Epithelial cell of proximal tubule (primary cell): ENCODE measurements at regions not wholly inside any gene's neighbourhood (a gene's known extent, or its start where the extent isn't known, plus 50 kb on each side); places are given as distances from the start of the nearest gene placed in this dataset.

ENCODE experiments used
- DNase-seq: peaks from one replicate; pipeline ENCODE4 v3.0.0-alpha.2; 2011; ENCODE audit warnings: low read depth
- H3K4me3 ChIP-seq: 2 replicates; pipeline ENCODE4 v1.5.1; 2011; ENCODE audit warnings: low read depth, mild to moderate bottlenecking, low read length
- CTCF ChIP-seq: conservative IDR thresholded peaks from 2 replicates; pipeline ENCODE4 v1.5.1; 2012; ENCODE audit warnings: low read depth, mild to moderate bottlenecking, low read length

- TF ChIP-seq CTCF = no peak
- DNase-seq = no peak
- H3K4me3 ChIP-seq = no peak overlapping the region
Observed at GRCh38 chr13:40429706-40430545, 236.5 kb downstream of the FOXO1 start.

DNA sequence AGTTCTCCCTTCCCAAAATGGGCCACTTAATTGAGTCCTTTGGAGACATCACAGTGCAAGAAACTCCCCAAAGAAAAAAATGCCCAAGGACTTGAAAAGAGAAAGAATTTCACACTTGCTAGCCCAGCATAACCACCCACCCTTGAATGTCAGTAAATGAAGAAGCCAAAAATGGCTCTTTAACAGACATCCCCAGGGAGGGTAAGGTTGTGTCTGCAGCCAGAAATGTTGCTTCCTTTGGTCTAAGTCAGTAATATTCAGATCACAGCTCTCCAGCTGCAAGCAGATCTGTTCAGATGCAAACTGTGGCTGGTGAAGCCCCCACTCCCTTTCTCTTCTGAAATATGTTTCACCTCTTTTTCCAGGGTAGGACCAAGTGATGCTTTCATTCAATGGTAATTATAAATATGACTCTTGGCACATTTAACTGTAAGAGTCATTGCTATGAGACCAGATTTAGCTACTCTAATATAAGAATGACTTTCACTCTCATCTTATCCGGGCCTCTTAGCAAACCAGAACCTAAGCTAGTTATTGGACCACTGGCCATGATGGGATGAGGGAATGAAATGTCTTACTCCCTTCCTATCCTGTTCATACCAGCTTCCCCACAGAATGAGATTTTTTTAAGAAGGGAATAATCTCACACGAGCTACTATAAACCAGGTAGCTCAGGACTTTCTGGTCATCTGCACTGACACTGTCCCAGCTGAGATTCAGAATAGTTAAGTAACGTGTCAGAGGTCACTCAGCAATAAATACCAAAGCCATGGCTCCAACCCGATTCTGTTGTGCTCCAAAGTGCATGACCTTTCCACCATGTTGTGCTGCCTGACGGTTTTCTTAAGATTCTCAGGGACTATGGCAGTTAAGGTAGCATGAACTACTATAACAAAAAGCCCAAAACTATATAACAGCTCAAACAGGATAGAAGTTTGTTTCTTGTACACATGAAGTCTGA, 234.1 kb downstream of the FOXO1 start:
- no peak for DNase-seq
- no peak for TF ChIP-seq CTCF
- no peak overlapping the region for H3K4me3 ChIP-seq

- no peak for TF ChIP-seq CTCF
Observed at GRCh38 chr13:40433001-40433400, 233.4 kb downstream of the FOXO1 start.

DNA sequence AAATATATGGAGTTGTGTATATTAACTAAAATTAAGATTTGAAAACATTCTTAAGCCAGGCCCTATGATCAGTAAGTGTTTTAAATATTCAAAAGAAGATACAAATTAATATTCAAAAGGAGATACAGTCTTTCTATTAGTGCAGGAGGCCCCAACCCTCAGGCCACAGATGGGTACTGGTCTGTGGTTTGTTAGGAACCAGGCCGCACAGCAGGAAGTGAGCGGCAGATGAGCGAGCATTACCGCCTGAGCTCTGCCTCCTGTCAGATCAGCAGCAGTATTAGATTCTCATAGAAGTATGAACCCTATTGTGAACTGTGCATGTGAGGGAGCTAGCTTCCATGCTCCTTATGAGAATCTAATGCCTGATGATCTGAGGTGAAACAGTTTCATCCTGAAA, 232.9 kb downstream of the FOXO1 start:
- TF ChIP-seq CTCF = no peak
- no peak overlapping the region for H3K4me3 ChIP-seq
- DNase-seq = no peak

More at GRCh38 chr13:40433001-40433400, 233.4 kb downstream of the FOXO1 start:
- DNase-seq = no peak
- H3K4me3 ChIP-seq = no peak overlapping the region

DNA sequence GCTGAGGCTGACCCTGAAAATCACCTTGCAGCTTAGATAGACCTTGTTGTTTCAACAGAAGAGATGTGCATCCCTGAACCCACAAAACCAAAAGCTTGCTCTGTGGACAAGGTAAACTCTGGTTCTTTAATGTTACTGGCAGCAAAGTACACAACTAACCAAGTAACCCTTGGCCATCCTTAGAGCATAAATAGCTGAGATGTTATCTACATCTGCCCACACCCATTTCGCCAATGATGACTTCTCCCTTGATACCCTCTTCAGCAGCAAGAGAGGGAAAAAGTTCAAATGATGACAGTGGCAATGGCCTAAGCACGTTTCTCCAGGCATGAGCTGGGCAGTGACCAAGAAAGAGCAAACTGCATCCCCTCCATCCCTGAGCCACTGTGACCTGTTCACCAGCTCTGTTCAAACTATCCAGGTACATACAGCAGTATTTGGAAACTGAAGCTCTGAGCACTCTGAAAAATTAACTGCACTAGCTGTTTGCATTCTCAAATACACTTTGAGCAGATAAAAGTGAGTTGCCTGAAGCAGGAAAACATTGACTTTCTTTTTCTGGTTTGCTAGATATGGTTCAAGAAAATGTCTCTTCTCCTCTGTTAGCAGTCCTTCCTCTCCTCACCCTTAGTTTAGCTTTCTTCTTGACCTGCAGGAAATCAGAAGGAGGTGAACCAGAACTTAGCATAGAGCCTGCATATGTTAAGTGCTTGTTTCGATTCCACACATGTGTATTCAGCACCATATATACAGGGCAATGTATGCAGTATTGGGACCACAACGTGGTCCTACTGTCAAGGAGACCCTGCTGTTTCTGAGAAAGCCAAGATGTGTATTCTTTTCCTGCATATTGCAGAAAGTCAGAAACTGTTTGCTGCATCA, 231.7 kb downstream of the FOXO1 start:
- DNase-seq = no peak
- H3K4me3 ChIP-seq = no peak overlapping the region
- TF ChIP-seq CTCF = no peak

DNA sequence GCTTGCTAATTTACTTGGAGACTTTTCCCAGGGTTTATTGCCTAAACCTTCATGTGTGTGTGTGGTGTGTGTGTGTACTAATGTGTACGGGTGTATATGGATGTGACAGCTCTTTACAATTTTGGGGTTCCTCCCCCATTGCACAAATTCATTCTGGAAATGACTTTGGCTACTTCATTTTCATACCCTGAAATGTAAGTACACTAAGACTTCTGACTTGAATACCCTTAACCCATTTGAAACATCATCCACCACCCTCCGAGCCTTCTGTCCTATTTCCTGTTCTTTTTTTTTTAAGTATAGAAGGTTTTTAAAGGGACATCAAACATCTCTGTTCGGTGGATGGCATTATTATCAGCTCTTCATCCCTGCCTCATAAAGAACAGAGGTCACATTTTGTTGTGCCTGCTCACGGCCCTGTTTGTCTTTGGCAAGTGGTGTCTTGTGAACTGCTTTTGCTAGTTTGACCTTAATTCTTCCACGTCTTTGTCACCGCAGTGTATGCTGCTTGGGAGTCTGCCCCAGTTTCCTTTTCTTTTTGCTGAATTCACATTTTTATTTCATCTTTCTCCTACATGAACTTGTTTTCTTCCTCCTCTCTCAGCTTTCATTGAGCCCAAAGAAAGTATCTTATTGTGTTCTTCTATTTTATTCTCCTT, 228.3 kb downstream of the FOXO1 start:
- TF ChIP-seq CTCF = no peak
- H3K4me3 ChIP-seq = no peak overlapping the region
- no peak for DNase-seq
